ENCODE measurements at regions not wholly inside any gene's neighbourhood (a gene's known extent, or its start where the extent isn't known, plus 50 kb on each side); places are given as distances from the start of the nearest gene placed in this dataset.

- H3K27me3 Mint-ChIP-seq = no peaks in the 10 kb centered on the region
- no peaks in the 10 kb centered on the region for H3K4me1 Mint-ChIP-seq
- peaks cover 0 to 2% (median 0%) of the 10 kb centered on the region in 3 donors for H3K9me3 Mint-ChIP-seq
- no peak overlapping the region for H3K4me3 Mint-ChIP-seq
- no peaks in the 10 kb centered on the region for H3K36me3 Mint-ChIP-seq
- no peak overlapping the region for H3K27ac Mint-ChIP-seq
Observed at GRCh38 chr11:122234257-122234656, 118.2 kb upstream of the BLID start.

- Mint-ChIP-seq H3K27ac (no peak overlapping the region), H3K36me3 (no peaks in the 10 kb centered on the region), H3K4me3 (no peak overlapping the region)
Observed at GRCh38 chr11:122232985-122233384, 117.0 kb upstream of the BLID start.

GRCh38 chr11:122230385-122230755 lies 114.4 kb upstream of the BLID start:
- Mint-ChIP-seq H3K4me3 (no peak overlapping the region), H3K4me1 (no peaks in the 10 kb centered on the region), H3K27ac (no peak overlapping the region), H3K36me3 (no peaks in the 10 kb centered on the region), H3K27me3 (no peaks in the 10 kb centered on the region), H3K9me3 (no peaks in the 10 kb centered on the region)

More at GRCh38 chr11:122232985-122233384, 117.0 kb upstream of the BLID start:
- no peaks in the 10 kb centered on the region for H3K4me1 Mint-ChIP-seq
- no peaks in the 10 kb centered on the region for H3K9me3 Mint-ChIP-seq
- H3K27me3 Mint-ChIP-seq = no peaks in the 10 kb centered on the region

GRCh38 chr11:122229481-122230384 lies 113.7 kb upstream of the BLID start:
- Mint-ChIP-seq H3K27ac (no peak overlapping the region), H3K36me3 (no peaks in the 10 kb centered on the region), H3K4me1 (no peaks in the 10 kb centered on the region), H3K4me3 (no peak overlapping the region), H3K9me3 (no peaks in the 10 kb centered on the region), H3K27me3 (no peaks in the 10 kb centered on the region)

DNA sequence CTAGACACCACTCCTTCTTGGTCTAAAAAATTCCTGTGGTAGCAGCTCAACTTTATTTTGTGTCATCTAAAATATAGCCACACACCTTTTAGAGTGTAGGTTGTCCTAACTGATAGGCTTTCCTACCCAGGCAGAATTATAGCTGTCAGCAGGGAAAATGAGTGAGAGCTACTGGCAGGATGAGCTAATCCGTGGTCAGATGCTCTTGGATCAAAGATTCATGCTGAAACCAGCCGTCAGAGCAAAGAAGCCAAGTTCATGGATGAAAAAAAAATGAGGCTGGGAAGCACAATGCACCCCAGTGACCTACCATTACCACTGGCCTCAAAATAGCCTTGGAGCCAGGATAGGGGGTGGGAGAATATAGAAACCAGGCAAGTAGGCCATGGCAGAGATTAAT lies 113.1 kb upstream of the BLID start:
- H3K9me3 Mint-ChIP-seq = no peaks in the 10 kb centered on the region

GRCh38 chr11:122226810-122227379 lies 110.9 kb upstream of the BLID start:
- Mint-ChIP-seq H3K27ac (no peak overlapping the region), H3K9me3 (peaks cover 0 to under 1% (median 0%) of the 10 kb centered on the region in 3 donors), H3K27me3 (no peaks in the 10 kb centered on the region), H3K4me3 (no peak overlapping the region), H3K4me1 (no peaks in the 10 kb centered on the region), H3K36me3 (no peaks in the 10 kb centered on the region)

More for the DNA sequence above, 113.1 kb upstream of the BLID start:
- Mint-ChIP-seq H3K27me3 (no peaks in the 10 kb centered on the region), H3K4me1 (no peaks in the 10 kb centered on the region), H3K4me3 (no peak overlapping the region), H3K27ac (no peak overlapping the region), H3K36me3 (no peaks in the 10 kb centered on the region)

GRCh38 chr11:122224867-122225266 lies 108.9 kb upstream of the BLID start:
- no peaks in the 10 kb centered on the region for H3K36me3 Mint-ChIP-seq
- no peak overlapping the region for H3K4me3 Mint-ChIP-seq
- H3K4me1 Mint-ChIP-seq = no peaks in the 10 kb centered on the region
- peaks cover 0 to 4% (median 0%) of the 10 kb centered on the region in 3 donors for H3K9me3 Mint-ChIP-seq
- H3K27ac Mint-ChIP-seq = no peak overlapping the region
- H3K27me3 Mint-ChIP-seq = no peaks in the 10 kb centered on the region

GRCh38 chr11:122220321-122220720 lies 104.3 kb upstream of the BLID start:
- H3K27me3 Mint-ChIP-seq = peaks cover 6% of the 10 kb centered on the region

GRCh38 chr11:122219791-122220190 lies 103.8 kb upstream of the BLID start:
- H3K4me3 Mint-ChIP-seq = no peak overlapping the region
- H3K9me3 Mint-ChIP-seq = peaks cover 0 to 4% (median 0%) of the 10 kb centered on the region in 3 donors

More at GRCh38 chr11:122220321-122220720, 104.3 kb upstream of the BLID start:
- Mint-ChIP-seq H3K9me3 (peaks cover 0 to 4% (median 0%) of the 10 kb centered on the region in 3 donors), H3K4me1 (peaks cover 0 to 4% (median 0%) of the 10 kb centered on the region in 3 donors), H3K27ac (no peak overlapping the region), H3K36me3 (no peaks in the 10 kb centered on the region), H3K4me3 (no peak overlapping the region)

GRCh38 chr11:122215244-122215992 lies 99.4 kb upstream of the BLID start:
- Mint-ChIP-seq H3K27ac (no peak overlapping the region), H3K9me3 (no peaks in the 10 kb centered on the region), H3K27me3 (peaks cover 7% of the 10 kb centered on the region), H3K4me3 (no peak overlapping the region), H3K36me3 (no peaks in the 10 kb centered on the region), H3K4me1 (peaks cover 0 to 4% (median 0%) of the 10 kb centered on the region in 3 donors)

More at GRCh38 chr11:122219791-122220190, 103.8 kb upstream of the BLID start:
- Mint-ChIP-seq H3K27ac (no peak overlapping the region), H3K27me3 (peaks cover 6% of the 10 kb centered on the region), H3K36me3 (no peaks in the 10 kb centered on the region), H3K4me1 (peaks cover 0 to 4% (median 0%) of the 10 kb centered on the region in 3 donors)

DNA sequence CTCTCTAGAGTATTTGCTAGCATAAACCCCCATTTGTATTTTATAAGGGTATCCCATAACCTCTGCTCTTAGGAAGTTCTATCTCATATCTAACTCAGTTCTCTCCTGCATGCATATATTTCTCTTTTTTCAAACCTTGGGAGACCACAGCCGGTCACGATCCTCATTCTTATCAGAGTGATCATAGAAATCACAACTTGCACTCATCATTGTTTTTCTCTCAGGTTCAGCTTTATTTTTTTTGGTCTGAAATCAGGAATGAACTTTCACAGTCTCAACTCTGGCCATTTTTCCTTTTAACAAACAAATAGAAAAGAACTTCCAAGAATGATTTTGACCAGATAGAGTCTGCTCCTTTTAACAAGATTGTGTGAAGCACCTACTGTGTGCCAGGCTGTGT lies 98.6 kb upstream of the BLID start:
- Mint-ChIP-seq H3K36me3 (no peaks in the 10 kb centered on the region), H3K4me1 (peaks cover 0 to 5% (median 0%) of the 10 kb centered on the region in 3 donors), H3K4me3 (no peak overlapping the region), H3K27ac (no peak overlapping the region), H3K9me3 (no peaks in the 10 kb centered on the region), H3K27me3 (peaks cover 9% of the 10 kb centered on the region)

- peaks cover 0 to 5% (median 0%) of the 10 kb centered on the region in 3 donors for H3K4me1 Mint-ChIP-seq
- no peak overlapping the region for H3K4me3 Mint-ChIP-seq
- no peak overlapping the region for H3K27ac Mint-ChIP-seq
- H3K36me3 Mint-ChIP-seq = no peaks in the 10 kb centered on the region
- no peaks in the 10 kb centered on the region for H3K9me3 Mint-ChIP-seq
- H3K27me3 Mint-ChIP-seq = peaks cover 9% of the 10 kb centered on the region
Observed at GRCh38 chr11:122214080-122214479, 98.1 kb upstream of the BLID start.

DNA sequence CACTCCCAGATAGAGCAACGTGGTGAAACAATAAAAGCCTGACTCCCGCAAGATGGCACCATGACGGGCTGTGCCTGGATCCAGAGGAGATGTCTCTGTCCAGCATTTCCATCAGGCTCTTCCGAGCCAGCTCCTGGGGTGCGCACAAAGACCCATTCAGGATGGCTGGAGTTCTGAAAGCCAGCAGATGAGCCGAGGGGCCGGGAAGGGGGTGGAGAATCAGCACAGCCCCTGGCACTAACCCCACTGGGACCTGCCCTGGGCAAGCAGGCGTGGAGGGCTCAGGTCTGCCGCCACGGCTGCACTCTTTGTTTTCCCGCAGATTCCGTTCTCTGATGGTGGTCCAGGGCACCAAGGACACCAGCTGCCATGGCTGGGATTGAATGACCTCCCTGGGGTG lies 97.2 kb upstream of the BLID start:
- H3K36me3 Mint-ChIP-seq = no peaks in the 10 kb centered on the region
- peaks cover 7% of the 10 kb centered on the region for H3K27me3 Mint-ChIP-seq
- no peak overlapping the region for H3K27ac Mint-ChIP-seq
- H3K4me1 Mint-ChIP-seq = peaks cover 0 to 5% (median 0%) of the 10 kb centered on the region in 3 donors
- H3K9me3 Mint-ChIP-seq = no peaks in the 10 kb centered on the region
- no peak overlapping the region for H3K4me3 Mint-ChIP-seq

DNA sequence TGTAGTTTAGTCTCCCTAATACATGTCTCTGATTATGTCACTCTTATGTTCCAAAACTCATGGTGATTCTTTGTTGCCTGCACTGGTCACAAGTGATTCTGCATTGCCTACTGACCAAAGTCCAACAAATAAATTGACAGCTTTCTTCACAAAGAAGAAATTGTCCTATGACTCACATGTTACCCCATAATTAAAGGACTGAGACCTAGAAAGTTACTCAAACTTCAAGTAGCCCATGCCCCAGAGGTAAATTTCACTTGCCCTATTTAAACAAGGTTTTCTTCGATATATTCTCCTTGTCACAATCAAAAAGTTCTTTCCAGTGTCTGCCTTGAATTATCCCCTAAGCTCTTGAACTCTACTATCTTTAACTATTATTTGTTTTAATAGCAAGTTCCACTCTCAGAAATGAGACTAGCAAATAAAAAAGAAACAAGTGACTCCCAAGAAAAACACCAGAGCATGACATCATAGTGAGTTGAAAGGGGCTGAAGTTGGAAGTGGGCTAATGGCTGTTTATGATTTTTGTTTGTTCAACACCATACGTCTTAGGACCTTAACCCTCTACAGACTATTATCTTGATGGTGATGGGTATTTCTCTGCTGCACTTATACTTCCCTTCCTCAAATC lies 94.5 kb upstream of the BLID start:
- no peaks in the 10 kb centered on the region for H3K36me3 Mint-ChIP-seq

More for the DNA sequence above, 94.5 kb upstream of the BLID start:
- Mint-ChIP-seq H3K9me3 (no peaks in the 10 kb centered on the region), H3K4me1 (peaks cover 0 to 2% (median 0%) of the 10 kb centered on the region in 3 donors), H3K27me3 (peaks cover 6% of the 10 kb centered on the region), H3K27ac (no peak overlapping the region), H3K4me3 (no peak overlapping the region)
